ENCODE measurements at regions not wholly inside any gene's neighbourhood (a gene's known extent, or its start where the extent isn't known, plus 50 kb on each side); places are given as distances from the start of the nearest gene placed in this dataset.

GRCh38 chr11:93268287-93269040 lies 62.1 kb upstream of the DEUP1 start:
- Histone ChIP-seq H3K9ac (ENCODE audit: insufficient read depth in 1 of 2, low read length in 2 of 2) (no peak overlapping the region), H3K4me1 (ENCODE audit: control insufficient read depth in 5 of 5, insufficient read depth in 5 of 5, low read length in 5 of 5) (peaks cover 0 to 6% (median 0%) of the 10 kb centered on the region in 5 donors), H3K27me3 (ENCODE audit: control insufficient read depth in 3 of 3, insufficient read depth in 3 of 3, low read length in 2 of 3) (no peaks in the 10 kb centered on the region), H3K36me3 (ENCODE audit: control insufficient read depth in 4 of 4, insufficient read depth in 4 of 4, low read length in 4 of 4) (no peaks in the 10 kb centered on the region), H3K4me3 (no peak overlapping the region), H3K27ac (ENCODE audit: low read depth in 1 of 2, low read length in 1 of 2) (no peak overlapping the region), H3K9me3 (ENCODE audit: control insufficient read depth in 4 of 4, insufficient read depth in 3 of 4, low read length in 3 of 4) (no peaks in the 10 kb centered on the region)
- ATAC-seq (ENCODE audit: insufficient read depth, low FRiP score), result no peak
- no peak for DNase-seq
- TF ChIP-seq CTCF (IDR thresholded peaks at IDR 0.05; ENCODE audit: control extremely low read depth, extremely low read depth), result no peak
- 75 to 83% methylated on average over 6 of the region's 6 CpGs for WGBS, 2 donors

GRCh38 chr11:93271596-93271995 lies 58.9 kb upstream of the DEUP1 start:
- WGBS, 2 donors, result 92% methylated on average over 5 of the region's 5 CpGs
- no peak overlapping the region for H3K9ac ChIP-seq (ENCODE audit: insufficient read depth in 1 of 2, low read length in 2 of 2)
- ATAC-seq (ENCODE audit: insufficient read depth, low FRiP score) (no peak), DNase-seq (no peak)
- H3K4me1 ChIP-seq (ENCODE audit: control insufficient read depth in 5 of 5, insufficient read depth in 5 of 5, low read length in 5 of 5), result peaks cover 0 to 5% (median 0%) of the 10 kb centered on the region in 5 donors
- H3K27ac ChIP-seq (ENCODE audit: low read depth in 1 of 2, low read length in 1 of 2), result no peak overlapping the region
- no peak overlapping the region for H3K4me3 ChIP-seq
- H3K36me3 ChIP-seq (ENCODE audit: control insufficient read depth in 4 of 4, insufficient read depth in 4 of 4, low read length in 4 of 4), result no peaks in the 10 kb centered on the region
- no peaks in the 10 kb centered on the region for H3K27me3 ChIP-seq (ENCODE audit: control insufficient read depth in 3 of 3, insufficient read depth in 3 of 3, low read length in 2 of 3)
- TF ChIP-seq CTCF (IDR thresholded peaks at IDR 0.05; ENCODE audit: control extremely low read depth, extremely low read depth), result no peak
- H3K9me3 ChIP-seq (ENCODE audit: control insufficient read depth in 4 of 4, insufficient read depth in 3 of 4, low read length in 3 of 4), result no peaks in the 10 kb centered on the region

GRCh38 chr11:93274851-93275250 lies 55.7 kb upstream of the DEUP1 start:
- ATAC-seq (ENCODE audit: insufficient read depth, low FRiP score), result no peak
- H3K27me3 ChIP-seq (ENCODE audit: control insufficient read depth in 3 of 3, insufficient read depth in 3 of 3, low read length in 2 of 3), result no peaks in the 10 kb centered on the region
- TF ChIP-seq CTCF (IDR thresholded peaks at IDR 0.05; ENCODE audit: control extremely low read depth, extremely low read depth), result no peak
- peak in 2 of 3 donors; percentile 7 to 36 for DNase-seq
- no peaks in the 10 kb centered on the region for H3K36me3 ChIP-seq (ENCODE audit: control insufficient read depth in 4 of 4, insufficient read depth in 4 of 4, low read length in 4 of 4)
- no peaks in the 10 kb centered on the region for H3K9me3 ChIP-seq (ENCODE audit: control insufficient read depth in 4 of 4, insufficient read depth in 3 of 4, low read length in 3 of 4)
- no peak overlapping the region for H3K9ac ChIP-seq (ENCODE audit: insufficient read depth in 1 of 2, low read length in 2 of 2)
- H3K27ac ChIP-seq (ENCODE audit: low read depth in 1 of 2, low read length in 1 of 2), result no peak overlapping the region
- H3K4me1 ChIP-seq (ENCODE audit: control insufficient read depth in 5 of 5, insufficient read depth in 5 of 5, low read length in 5 of 5), result peaks cover 0 to 5% (median 0%) of the 10 kb centered on the region in 5 donors
- no peak overlapping the region for H3K4me3 ChIP-seq

GRCh38 chr11:93278976-93279375 lies 51.6 kb upstream of the DEUP1 start:
- Histone ChIP-seq H3K27me3 (ENCODE audit: control insufficient read depth in 3 of 3, insufficient read depth in 3 of 3, low read length in 2 of 3) (no peaks in the 10 kb centered on the region), H3K9ac (ENCODE audit: insufficient read depth in 1 of 2, low read length in 2 of 2) (no peak overlapping the region), H3K4me1 (ENCODE audit: control insufficient read depth in 5 of 5, insufficient read depth in 5 of 5, low read length in 5 of 5) (peaks cover 0 to 5% (median 0%) of the 10 kb centered on the region in 5 donors), H3K9me3 (ENCODE audit: control insufficient read depth in 4 of 4, insufficient read depth in 3 of 4, low read length in 3 of 4) (no peaks in the 10 kb centered on the region), H3K4me3 (no peak overlapping the region), H3K36me3 (ENCODE audit: control insufficient read depth in 4 of 4, insufficient read depth in 4 of 4, low read length in 4 of 4) (no peaks in the 10 kb centered on the region), H3K27ac (ENCODE audit: low read depth in 1 of 2, low read length in 1 of 2) (no peak overlapping the region)
- WGBS, 2 donors, result 79 to 90% methylated on average over 2 of the region's 2 CpGs
- DNase-seq, result no peak
- ATAC-seq (ENCODE audit: insufficient read depth, low FRiP score), result no peak
- TF ChIP-seq CTCF (IDR thresholded peaks at IDR 0.05; ENCODE audit: control extremely low read depth, extremely low read depth), result no peak

Measured in lung (tissue), 11 donors.